GM13977 (cell line): ENCODE measurements at regions not wholly inside any gene's neighbourhood (a gene's known extent, or its start where the extent isn't known, plus 50 kb on each side); places are given as distances from the start of the nearest gene placed in this dataset.
"Not testable (repeated sequence)": the region's sequence is repeated elsewhere in the genome, so short reads cannot be mapped to it uniquely, and the experiment has no call there.

ENCODE experiments used
- DNase-seq: peaks from one replicate; pipeline ENCODE4 v3.0.0; 2012; ENCODE audit warnings: low spot score
- CTCF ChIP-seq: IDR thresholded peaks from 2 replicates; pipeline ENCODE4 v1.5.1; 2012; ENCODE audit warnings: mild to moderate bottlenecking, control low read depth; ENCODE audit not compliant: insufficient read depth; ENCODE audit errors: extremely low read depth, missing control alignments
- in situ Hi-C: fragments of 300-500 bp; cut with MboI; formaldehyde crosslinking; loops from one replicate; pipeline ENCODE4 v1.12.0; 2022; ENCODE audit warnings: low sequenced_read_pairs, low pct_unique_long_range_greater_than_20kb, mixed read lengths, inconsistent platforms; ENCODE audit not compliant: unreplicated experiment

- in situ Hi-C loops: no loop called here
- peak; percentile 18 for TF ChIP-seq CTCF
- no peak for DNase-seq
These were observed 220.7 kb upstream of the DNAJC19 start for GRCh38 chr3:181210275-181210674.

DNA sequence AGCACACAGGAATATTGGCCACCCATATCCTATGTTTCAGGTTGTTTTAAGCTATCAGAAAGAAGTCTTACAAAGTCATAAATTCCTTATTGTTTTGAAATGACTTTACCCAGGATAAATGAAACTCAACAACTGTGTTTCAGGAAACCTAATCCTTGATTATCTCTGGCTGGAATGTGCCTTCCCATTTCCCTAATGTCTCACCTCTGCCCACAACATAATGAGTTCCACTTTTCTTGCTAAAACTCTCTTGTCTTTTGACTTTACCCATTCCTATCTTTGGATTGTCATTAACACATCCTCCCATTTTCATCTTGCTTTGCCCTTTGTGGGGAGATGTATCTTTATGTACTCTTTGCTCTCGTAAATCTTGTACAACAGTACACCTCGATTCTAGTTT is 200.0 kb upstream of the DNAJC19 start:
- in situ Hi-C loops: no loop called here
- no peak for TF ChIP-seq CTCF
- no peak for DNase-seq

- no peak for TF ChIP-seq CTCF
- in situ Hi-C loops: no loop called here
- no peak for DNase-seq
These were observed 194.2 kb upstream of the DNAJC19 start for GRCh38 chr3:181183764-181184163.

DNA sequence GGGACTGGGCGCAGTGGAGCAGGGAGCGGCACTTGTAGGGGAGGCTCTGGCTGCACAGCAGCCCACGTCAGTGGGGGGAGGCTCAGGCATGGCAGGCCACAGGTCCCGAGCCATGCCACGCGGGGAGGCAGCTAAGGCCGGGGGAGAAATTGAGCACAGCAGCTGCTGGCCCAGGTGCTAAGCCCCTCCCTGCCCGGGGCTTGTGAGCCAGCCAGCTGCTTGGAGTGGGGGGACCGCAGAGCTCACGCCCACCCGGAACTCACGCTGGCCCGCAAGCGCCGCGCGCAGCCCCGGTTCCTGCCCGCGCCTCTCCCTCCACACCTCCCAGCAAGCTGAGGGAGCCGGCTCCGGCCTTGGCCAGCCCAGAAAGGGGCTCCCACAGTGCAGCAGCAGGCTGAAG is 193.5 kb upstream of the DNAJC19 start:
- in situ Hi-C loops, DNase-seq: not testable (repeated sequence)

DNA sequence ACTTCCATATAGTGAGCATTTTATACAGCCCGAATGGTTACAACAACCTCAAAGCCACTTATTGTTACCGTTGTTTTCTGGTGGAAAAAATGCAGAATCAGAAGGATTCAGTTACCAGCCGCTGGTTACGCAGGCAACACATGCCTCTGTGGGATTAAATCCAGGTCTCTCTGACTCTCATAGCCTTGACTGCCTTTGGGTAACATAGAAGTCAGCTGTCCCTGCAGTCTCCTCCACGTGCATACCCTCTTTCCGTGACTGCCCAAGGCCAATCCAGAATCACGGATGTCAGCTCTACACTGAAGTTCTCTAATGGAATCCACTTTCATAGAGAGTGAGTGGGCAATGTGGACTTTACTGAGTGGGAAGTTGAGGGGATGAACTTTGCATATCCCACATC is 189.5 kb upstream of the DNAJC19 start:
- DNase-seq: no peak
- no peak for TF ChIP-seq CTCF
- in situ Hi-C loops: no loop called here

GRCh38 chr3:181176601-181177000 is 187.1 kb upstream of the DNAJC19 start:
- DNase-seq: no peak
- peak; percentile 45 for TF ChIP-seq CTCF

GRCh38 chr3:181174676-181175233 is 185.2 kb upstream of the DNAJC19 start:
- in situ Hi-C loops: no loop called here
- no peak for TF ChIP-seq CTCF
- DNase-seq: no peak

More at GRCh38 chr3:181176601-181177000, 187.1 kb upstream of the DNAJC19 start:
- in situ Hi-C loops: no loop called here
